ENCODE measurements at regions not wholly inside any gene's neighbourhood (a gene's known extent, or its start where the extent isn't known, plus 50 kb on each side); places are given as distances from the start of the nearest gene placed in this dataset.

DNA sequence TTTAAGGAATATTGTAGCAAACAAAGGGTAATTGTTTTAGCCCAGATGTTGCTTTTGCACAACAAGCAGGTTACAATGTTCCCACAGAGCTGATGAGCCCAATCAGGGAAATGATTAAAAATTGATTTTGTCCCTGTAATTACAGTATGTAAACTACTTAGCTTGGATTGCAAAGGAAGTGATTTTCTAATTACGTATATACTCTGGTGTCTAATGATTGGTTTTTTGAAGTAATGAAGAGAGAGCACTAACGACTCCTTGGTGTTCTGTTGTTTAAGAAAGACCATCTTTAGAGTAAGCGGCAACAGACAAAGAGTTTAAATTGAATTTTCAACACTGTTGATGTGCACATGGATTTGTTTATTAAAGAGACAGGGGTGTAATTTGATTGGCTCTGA, 95.3 kb upstream of the ZNF536 start:
- H3K4me3 Mint-ChIP-seq, result no peak overlapping the region
- intact Hi-C loops (cut with micrococcal nuclease), result no loop called here
- ChIA-PET POLR2A (no interaction called here), CTCF (no interaction called here)
- no peak for DNase-seq
- H3K9me3 Mint-ChIP-seq, result peaks cover 5% of the 10 kb centered on the region
- no peaks in the 10 kb centered on the region for H3K4me1 Mint-ChIP-seq (ENCODE audit: low read depth)
- no peaks in the 10 kb centered on the region for H3K36me3 Mint-ChIP-seq (ENCODE audit: low read depth)
- no peak overlapping the region for H3K27ac Mint-ChIP-seq
- no peak for ATAC-seq
- TF ChIP-seq, protein P1, sequence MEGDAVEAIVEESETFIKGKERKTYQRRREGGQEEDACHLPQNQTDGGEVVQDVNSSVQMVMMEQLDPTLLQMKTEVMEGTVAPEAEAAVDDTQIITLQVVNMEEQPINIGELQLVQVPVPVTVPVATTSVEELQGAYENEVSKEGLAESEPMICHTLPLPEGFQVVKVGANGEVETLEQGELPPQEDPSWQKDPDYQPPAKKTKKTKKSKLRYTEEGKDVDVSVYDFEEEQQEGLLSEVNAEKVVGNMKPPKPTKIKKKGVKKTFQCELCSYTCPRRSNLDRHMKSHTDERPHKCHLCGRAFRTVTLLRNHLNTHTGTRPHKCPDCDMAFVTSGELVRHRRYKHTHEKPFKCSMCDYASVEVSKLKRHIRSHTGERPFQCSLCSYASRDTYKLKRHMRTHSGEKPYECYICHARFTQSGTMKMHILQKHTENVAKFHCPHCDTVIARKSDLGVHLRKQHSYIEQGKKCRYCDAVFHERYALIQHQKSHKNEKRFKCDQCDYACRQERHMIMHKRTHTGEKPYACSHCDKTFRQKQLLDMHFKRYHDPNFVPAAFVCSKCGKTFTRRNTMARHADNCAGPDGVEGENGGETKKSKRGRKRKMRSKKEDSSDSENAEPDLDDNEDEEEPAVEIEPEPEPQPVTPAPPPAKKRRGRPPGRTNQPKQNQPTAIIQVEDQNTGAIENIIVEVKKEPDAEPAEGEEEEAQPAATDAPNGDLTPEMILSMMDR (IDR thresholded peaks at IDR 0.05), result no peak
- no peaks in the 10 kb centered on the region for H3K27me3 Mint-ChIP-seq

DNA sequence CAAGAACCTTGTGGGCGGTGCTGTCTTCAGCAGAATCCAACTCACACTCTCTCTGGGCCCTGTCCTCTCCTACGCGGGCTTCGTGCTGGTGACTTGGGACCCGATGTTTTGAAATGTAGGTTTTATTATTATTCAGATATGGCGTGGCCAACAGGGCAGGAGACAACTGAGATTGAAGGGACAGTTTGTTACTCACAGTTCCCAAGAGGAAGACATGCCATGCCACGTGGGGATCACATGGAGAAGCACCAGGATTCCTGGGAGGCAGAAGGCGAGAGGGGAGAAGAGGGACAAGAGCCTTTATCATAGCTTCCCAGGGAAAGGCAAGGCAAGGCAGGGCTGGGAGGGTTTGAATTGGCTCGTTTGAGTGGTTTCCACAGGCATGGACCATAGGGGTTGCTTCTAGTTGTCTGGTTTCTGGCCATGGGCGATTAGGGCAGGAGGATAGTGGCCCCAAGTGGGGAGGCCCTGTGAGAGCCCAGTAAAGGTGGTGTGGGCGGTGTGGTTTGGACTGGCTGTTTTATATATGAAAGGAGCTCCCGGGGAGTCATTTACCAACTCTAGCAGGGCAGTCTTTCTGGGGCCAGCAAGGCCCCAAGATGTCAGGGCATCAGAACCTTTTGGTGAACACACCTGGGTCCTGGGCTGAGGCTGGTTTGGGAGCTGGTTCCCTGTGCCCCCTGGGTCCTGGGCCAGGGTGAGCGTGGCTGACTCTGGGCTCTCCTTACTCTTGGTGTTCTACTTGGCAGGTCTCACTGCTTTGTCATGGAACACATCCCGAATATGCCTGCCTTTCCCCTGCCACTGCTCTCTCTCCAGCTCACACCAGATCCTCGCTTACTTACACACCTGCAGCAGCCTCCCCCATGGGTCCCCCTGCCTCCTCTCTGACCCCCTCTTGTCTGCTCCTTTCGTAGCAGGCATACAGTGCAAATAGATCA, 94.0 kb upstream of the ZNF536 start:
- Mint-ChIP-seq H3K36me3 (ENCODE audit: low read depth) (no peaks in the 10 kb centered on the region), H3K9me3 (peaks cover 4% of the 10 kb centered on the region), H3K27ac (no peak overlapping the region), H3K4me3 (no peak overlapping the region), H3K4me1 (ENCODE audit: low read depth) (no peaks in the 10 kb centered on the region), H3K27me3 (peaks cover 3% of the 10 kb centered on the region)
- intact Hi-C loops (cut with micrococcal nuclease), result no loop called here
- TF ChIP-seq, protein P1 (IDR thresholded peaks at IDR 0.05), result no peak
- ChIA-PET CTCF (no interaction called here), POLR2A (no interaction called here)
- DNase-seq, result no peak
- no peak for ATAC-seq

DNA sequence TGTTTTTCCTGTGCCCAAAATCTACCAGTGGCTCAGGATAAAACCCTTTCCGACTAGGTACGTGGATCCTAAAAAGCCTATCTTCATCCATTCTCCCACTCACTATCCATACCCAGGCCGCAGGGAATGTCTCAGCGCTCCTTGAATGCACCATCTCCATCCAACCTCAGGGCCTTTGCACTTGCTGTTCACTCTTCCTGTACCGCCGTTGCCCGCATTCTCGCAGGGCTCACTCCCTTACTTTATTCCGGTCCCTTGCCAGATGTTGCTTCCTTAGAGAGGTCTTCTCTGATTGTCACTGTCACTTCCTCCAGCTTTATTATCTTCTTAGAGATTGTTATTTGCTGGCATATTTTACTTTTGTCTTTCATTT, 93.3 kb upstream of the ZNF536 start:
- Mint-ChIP-seq H3K4me1 (ENCODE audit: low read depth) (no peaks in the 10 kb centered on the region), H3K36me3 (ENCODE audit: low read depth) (no peaks in the 10 kb centered on the region), H3K27ac (no peak overlapping the region), H3K27me3 (peaks cover 3% of the 10 kb centered on the region), H3K9me3 (no peaks in the 10 kb centered on the region), H3K4me3 (no peak overlapping the region)
- CTCF ChIA-PET, result no interaction called here
- TF ChIP-seq, protein P1 (IDR thresholded peaks at IDR 0.05), result no peak
- POLR2A ChIA-PET, result no interaction called here
- DNase-seq (no peak), ATAC-seq (no peak)
- intact Hi-C loops (cut with micrococcal nuclease), result no loop called here

DNA sequence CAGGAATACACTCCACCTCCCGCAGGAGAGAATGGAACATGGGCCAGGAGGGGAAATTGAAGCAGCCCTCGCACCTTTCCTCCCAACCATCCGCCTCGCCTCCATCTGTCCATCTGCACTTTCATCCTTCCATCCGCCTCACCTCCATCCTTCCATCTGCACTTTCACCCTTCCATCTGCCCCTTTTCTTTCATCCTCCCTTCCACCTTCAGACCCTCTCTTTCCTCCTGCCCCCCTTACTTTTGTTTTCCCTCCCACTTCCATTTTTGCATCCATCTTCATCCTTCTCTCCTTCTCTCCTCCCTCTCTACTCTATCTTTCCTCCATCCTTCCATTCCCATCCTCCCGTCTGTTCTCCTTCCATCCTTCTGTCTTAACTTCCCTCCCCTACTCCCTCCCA, 92.2 kb upstream of the ZNF536 start:
- TF ChIP-seq, protein P1 (IDR thresholded peaks at IDR 0.05), result no peak
- Mint-ChIP-seq H3K4me1 (ENCODE audit: low read depth) (no peaks in the 10 kb centered on the region), H3K9me3 (no peaks in the 10 kb centered on the region), H3K27ac (no peak overlapping the region), H3K36me3 (ENCODE audit: low read depth) (no peaks in the 10 kb centered on the region), H3K27me3 (peaks cover 3% of the 10 kb centered on the region), H3K4me3 (no peak overlapping the region)
- DNase-seq (no peak), ATAC-seq (no peak)
- ChIA-PET POLR2A (no interaction called here), CTCF (no interaction called here)
- intact Hi-C loops (cut with micrococcal nuclease), result no loop called here

DNA sequence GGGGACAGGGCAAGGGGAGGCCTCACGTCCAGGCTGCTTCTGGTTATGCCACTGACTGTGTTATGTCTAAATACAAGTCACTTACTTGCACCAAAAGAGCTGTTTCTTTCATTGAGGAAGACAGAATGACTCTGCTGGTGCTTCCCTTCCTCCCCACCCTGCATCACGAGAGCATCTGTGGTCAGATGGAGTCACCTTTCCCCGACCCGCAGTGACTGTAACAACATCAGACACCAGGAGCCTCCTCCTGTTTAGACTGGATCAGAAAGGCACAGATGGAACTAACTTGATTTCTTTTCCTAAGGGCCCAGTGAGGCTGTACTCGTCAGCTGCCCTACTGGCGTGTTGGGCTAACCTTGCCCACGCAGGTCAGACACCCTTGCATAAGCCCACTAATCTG, 90.3 kb upstream of the ZNF536 start:
- intact Hi-C loops (cut with micrococcal nuclease), result no loop called here
- DNase-seq (no peak), ATAC-seq (no peak)
- TF ChIP-seq, protein P1 (IDR thresholded peaks at IDR 0.05), result no peak
- H3K27me3 Mint-ChIP-seq, result peaks cover 3% of the 10 kb centered on the region
- ChIA-PET CTCF (no interaction called here), POLR2A (no interaction called here)
- H3K4me1 Mint-ChIP-seq (ENCODE audit: low read depth), result no peaks in the 10 kb centered on the region
- no peaks in the 10 kb centered on the region for H3K36me3 Mint-ChIP-seq (ENCODE audit: low read depth)
- no peak overlapping the region for H3K27ac Mint-ChIP-seq
- peaks cover 2% of the 10 kb centered on the region for H3K9me3 Mint-ChIP-seq
- no peak overlapping the region for H3K4me3 Mint-ChIP-seq
